ENCODE measurements at regions not wholly inside any gene's neighbourhood (a gene's known extent, or its start where the extent isn't known, plus 50 kb on each side); places are given as distances from the start of the nearest gene placed in this dataset.

DNA sequence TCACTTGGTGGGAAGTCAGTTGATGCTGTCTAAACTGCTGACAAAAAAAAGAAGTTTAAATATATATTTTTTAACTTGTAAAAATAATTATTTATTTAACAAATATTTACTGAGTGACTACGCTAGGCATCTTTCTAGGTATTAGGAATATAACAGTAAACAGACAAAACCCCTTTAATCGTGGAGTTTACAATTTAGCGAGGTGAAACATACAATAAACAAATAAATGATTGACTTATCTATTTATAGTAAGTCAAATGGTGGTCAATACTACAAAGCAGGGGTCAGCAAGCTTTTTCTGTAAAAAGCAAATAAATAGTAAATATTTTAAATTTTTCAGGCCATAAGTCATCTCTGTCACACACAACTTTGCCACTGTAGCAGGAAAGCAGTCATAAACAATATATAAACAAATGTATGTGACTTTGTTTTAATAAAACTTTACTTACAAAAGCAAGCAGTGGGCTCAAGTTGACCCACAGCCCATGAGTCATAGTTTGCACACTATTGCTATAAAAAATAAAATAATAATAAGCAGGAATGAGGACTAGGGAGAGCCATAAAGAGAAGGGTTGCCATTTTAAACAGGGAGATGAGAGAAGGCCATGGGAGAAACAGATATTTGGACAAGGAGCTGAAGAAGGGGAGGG, 263.9 kb downstream of the PLPP3 start:
- Mint-ChIP-seq H3K27me3 (ENCODE audit: low read depth, poor library complexity) (peaks cover 4% of the 10 kb centered on the region), H3K4me1 (peaks cover 10% of the 10 kb centered on the region), H3K9me3 (peaks cover 19% of the 10 kb centered on the region), H3K36me3 (ENCODE audit: low read depth) (peaks cover 11% of the 10 kb centered on the region), H3K4me3 (no peak overlapping the region), H3K27ac (no peak overlapping the region)
- TF ChIP-seq, protein P1, sequence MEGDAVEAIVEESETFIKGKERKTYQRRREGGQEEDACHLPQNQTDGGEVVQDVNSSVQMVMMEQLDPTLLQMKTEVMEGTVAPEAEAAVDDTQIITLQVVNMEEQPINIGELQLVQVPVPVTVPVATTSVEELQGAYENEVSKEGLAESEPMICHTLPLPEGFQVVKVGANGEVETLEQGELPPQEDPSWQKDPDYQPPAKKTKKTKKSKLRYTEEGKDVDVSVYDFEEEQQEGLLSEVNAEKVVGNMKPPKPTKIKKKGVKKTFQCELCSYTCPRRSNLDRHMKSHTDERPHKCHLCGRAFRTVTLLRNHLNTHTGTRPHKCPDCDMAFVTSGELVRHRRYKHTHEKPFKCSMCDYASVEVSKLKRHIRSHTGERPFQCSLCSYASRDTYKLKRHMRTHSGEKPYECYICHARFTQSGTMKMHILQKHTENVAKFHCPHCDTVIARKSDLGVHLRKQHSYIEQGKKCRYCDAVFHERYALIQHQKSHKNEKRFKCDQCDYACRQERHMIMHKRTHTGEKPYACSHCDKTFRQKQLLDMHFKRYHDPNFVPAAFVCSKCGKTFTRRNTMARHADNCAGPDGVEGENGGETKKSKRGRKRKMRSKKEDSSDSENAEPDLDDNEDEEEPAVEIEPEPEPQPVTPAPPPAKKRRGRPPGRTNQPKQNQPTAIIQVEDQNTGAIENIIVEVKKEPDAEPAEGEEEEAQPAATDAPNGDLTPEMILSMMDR (IDR thresholded peaks at IDR 0.05), result no peak
- no peak for DNase-seq

DNA sequence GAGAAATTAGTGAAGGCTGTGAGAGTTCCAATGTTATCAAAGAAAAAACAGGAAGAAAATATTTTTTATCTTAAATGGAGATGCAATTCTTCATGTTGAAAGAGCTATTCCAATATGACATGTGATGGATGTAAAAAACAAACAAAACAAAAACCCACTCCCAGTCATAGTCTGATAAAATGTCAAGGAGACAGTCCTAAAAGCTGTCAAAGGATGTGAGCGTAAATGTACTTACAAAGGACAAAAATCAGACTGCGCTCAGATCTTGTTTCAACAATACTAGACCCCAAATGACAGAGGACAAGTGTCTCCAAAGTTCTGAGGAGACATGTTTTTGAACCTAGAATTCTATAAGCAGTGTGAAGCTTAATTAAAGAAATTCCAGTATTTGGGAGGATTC, 265.8 kb downstream of the PLPP3 start:
- H3K36me3 Mint-ChIP-seq (ENCODE audit: low read depth), result peaks cover 14% of the 10 kb centered on the region

DNA sequence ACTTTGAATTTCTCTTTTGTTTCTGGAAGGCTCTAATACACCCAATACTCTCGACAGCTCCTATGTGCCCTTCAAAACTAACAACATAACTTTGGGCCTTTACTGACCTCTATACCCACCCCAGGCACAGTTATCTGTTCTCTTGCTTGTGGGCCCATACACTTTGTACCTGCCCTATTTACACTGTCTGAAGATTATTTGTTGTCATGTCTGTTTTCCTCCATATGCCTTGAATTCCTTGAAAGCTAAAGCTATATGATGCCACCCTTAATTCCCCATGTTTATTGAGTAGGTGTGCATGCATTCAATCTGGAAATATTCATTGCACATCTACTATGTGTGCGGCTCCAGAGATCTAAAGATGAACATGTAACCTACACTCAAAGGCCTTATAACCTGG, 267.6 kb downstream of the PLPP3 start:
- peaks cover 42% of the 10 kb centered on the region for H3K9me3 Mint-ChIP-seq
- no peak for DNase-seq
- H3K4me1 Mint-ChIP-seq, result peaks cover 4% of the 10 kb centered on the region
- H3K36me3 Mint-ChIP-seq (ENCODE audit: low read depth), result peaks cover 22% of the 10 kb centered on the region
- H3K4me3 Mint-ChIP-seq, result no peak overlapping the region
- no peak overlapping the region for H3K27ac Mint-ChIP-seq
- TF ChIP-seq, protein P1 (IDR thresholded peaks at IDR 0.05), result no peak
- no peaks in the 10 kb centered on the region for H3K27me3 Mint-ChIP-seq (ENCODE audit: low read depth, poor library complexity)

More for the DNA sequence above, 265.8 kb downstream of the PLPP3 start:
- H3K27ac Mint-ChIP-seq, result no peak overlapping the region
- peaks cover 4% of the 10 kb centered on the region for H3K27me3 Mint-ChIP-seq (ENCODE audit: low read depth, poor library complexity)
- H3K4me1 Mint-ChIP-seq, result peaks cover 4% of the 10 kb centered on the region
- H3K9me3 Mint-ChIP-seq, result peaks cover 30% of the 10 kb centered on the region
- H3K4me3 Mint-ChIP-seq, result no peak overlapping the region
- TF ChIP-seq, protein P1 (IDR thresholded peaks at IDR 0.05), result no peak
- no peak for DNase-seq

DNA sequence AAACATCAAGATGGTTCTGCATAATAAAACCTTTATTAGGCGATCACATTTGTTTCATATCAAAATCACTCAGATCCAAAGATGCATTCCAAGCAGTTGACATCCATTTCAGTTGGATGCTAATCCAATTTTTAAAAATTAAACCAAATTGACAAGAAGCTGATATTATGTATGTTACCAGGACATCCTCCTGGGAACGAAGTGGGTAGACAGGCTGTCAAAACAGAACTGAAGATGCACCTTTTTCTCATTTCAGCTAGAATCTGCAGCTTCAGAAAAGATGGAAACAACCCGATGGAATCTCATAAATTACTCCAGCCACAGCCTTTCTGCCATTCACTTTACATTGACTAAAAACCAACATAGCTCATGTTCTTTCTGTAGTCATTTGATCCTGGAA, 268.4 kb downstream of the PLPP3 start:
- no peaks in the 10 kb centered on the region for H3K27me3 Mint-ChIP-seq (ENCODE audit: low read depth, poor library complexity)
- peaks cover 42% of the 10 kb centered on the region for H3K9me3 Mint-ChIP-seq
- H3K4me1 Mint-ChIP-seq, result peaks cover 4% of the 10 kb centered on the region
- TF ChIP-seq, protein P1 (IDR thresholded peaks at IDR 0.05), result no peak
- no peak overlapping the region for H3K27ac Mint-ChIP-seq
- H3K36me3 Mint-ChIP-seq (ENCODE audit: low read depth), result peaks cover 22% of the 10 kb centered on the region
- DNase-seq, result no peak
- H3K4me3 Mint-ChIP-seq, result no peak overlapping the region

DNA sequence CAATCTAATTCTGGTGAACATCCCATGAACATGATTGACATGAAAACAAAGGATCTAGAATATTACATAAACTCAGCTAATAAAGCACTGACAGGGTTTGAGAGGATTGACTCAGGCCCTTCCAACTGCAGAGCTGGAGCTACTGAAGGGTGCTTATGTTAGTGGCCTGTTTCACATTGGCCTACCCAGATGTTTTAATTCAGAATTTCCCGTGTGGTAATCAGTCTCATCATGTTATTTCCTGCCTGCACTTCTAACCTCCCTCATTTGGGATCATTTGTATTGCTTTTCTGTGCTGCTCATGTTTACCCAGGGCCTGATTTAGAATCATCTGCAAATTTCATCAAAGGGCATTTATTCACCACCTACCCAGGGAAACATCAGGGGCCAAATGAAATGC, 270.3 kb downstream of the PLPP3 start:
- no peak overlapping the region for H3K27ac Mint-ChIP-seq
- H3K27me3 Mint-ChIP-seq (ENCODE audit: low read depth, poor library complexity), result no peaks in the 10 kb centered on the region
- peaks cover 19% of the 10 kb centered on the region for H3K36me3 Mint-ChIP-seq (ENCODE audit: low read depth)
- H3K4me3 Mint-ChIP-seq, result no peak overlapping the region
- TF ChIP-seq, protein P1 (IDR thresholded peaks at IDR 0.05), result no peak
- no peak for DNase-seq
- no peaks in the 10 kb centered on the region for H3K4me1 Mint-ChIP-seq
- peaks cover 37% of the 10 kb centered on the region for H3K9me3 Mint-ChIP-seq

DNA sequence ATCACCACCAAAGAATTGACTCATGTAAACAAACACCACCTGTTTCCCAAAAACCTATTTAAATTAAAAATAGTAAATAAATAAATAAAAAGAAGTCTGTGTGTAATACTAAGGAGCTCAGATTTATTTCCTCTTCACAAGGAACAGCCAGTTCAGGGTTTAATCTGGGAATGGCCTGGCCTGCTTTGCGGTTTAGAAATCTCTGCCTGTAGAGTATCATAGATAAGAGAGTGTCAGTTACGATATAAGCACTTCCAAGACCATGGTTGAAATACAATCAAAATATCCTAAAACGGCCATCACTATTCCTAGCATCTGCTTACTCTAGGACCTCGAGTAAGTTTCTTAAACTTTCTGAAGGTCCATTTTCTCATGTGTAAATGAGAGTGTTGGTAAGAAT, 274.4 kb downstream of the PLPP3 start:
- TF ChIP-seq, protein P1 (IDR thresholded peaks at IDR 0.05), result no peak
- Mint-ChIP-seq H3K9me3 (peaks cover 23% of the 10 kb centered on the region), H3K36me3 (ENCODE audit: low read depth) (peaks cover 11% of the 10 kb centered on the region), H3K27ac (no peak overlapping the region), H3K27me3 (ENCODE audit: low read depth, poor library complexity) (peaks cover 1% of the 10 kb centered on the region), H3K4me1 (peaks cover under 1% of the 10 kb centered on the region), H3K4me3 (no peak overlapping the region)
- DNase-seq, result no peak

Data from nephron progenitor cell (in vitro differentiated cells).